Testis (tissue), 2 donors: ENCODE measurements at regions not wholly inside any gene's neighbourhood (a gene's known extent, or its start where the extent isn't known, plus 50 kb on each side); places are given as distances from the start of the nearest gene placed in this dataset.

Source experiments
- POLR2A ChIP-seq: fragments of 450-650 bp; IDR thresholded peaks from one replicate; pipeline ENCODE4 v1.6.1; 2017; ENCODE audit warnings: antibody characterized with exemption, mild to moderate bottlenecking, moderate library complexity
- TF ChIP-seq, protein P1 (sequence below), 3 experiments: fragments of 450-650 bp in 2 of 3; fragments of 200-600 bp in 1 of 3; sonication (generic) in 1 of 3; IDR thresholded peaks; one replicate each; pipeline ENCODE4 v1.5.1; 2016 to 2019; ENCODE audit warnings: antibody characterized with exemption in 3 of 3, mild to moderate bottlenecking in 2 of 3, moderate library complexity in 1 of 3

DNA sequence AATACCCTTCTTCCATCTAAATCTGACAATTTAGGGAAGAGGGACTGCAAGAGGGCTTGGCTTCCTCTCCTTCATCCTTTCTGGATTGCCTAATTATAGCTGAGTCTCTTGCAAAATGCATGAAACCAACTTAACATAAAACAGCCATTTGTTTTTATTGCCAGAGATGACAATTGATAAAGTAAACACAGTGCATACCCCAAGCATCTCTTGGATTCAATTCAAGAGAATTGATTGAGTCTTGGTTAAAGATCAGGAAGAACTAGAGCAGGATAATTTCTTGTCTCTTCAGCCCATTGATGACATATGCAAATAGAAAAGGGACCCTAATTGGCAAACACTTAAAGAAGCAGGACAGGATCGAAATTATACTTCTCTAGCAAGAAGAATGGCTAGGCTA lies 617.1 kb upstream of the PTBP2 start:
- TF ChIP-seq, protein P1, sequence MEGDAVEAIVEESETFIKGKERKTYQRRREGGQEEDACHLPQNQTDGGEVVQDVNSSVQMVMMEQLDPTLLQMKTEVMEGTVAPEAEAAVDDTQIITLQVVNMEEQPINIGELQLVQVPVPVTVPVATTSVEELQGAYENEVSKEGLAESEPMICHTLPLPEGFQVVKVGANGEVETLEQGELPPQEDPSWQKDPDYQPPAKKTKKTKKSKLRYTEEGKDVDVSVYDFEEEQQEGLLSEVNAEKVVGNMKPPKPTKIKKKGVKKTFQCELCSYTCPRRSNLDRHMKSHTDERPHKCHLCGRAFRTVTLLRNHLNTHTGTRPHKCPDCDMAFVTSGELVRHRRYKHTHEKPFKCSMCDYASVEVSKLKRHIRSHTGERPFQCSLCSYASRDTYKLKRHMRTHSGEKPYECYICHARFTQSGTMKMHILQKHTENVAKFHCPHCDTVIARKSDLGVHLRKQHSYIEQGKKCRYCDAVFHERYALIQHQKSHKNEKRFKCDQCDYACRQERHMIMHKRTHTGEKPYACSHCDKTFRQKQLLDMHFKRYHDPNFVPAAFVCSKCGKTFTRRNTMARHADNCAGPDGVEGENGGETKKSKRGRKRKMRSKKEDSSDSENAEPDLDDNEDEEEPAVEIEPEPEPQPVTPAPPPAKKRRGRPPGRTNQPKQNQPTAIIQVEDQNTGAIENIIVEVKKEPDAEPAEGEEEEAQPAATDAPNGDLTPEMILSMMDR (IDR thresholded peaks at IDR 0.05) = no peak
- TF ChIP-seq POLR2A = no peak
